CD14-positive monocyte (primary cell): ENCODE measurements at regions not wholly inside any gene's neighbourhood (a gene's known extent, or its start where the extent isn't known, plus 50 kb on each side); places are given as distances from the start of the nearest gene placed in this dataset.

Experiments used
- DNase-seq, 3 donors: peaks; one replicate each; pipeline ENCODE4 v3.0.0-alpha.2; 2011 to 2022
- H2AFZ ChIP-seq: 2 replicates; pipeline ENCODE4 v1.6.0; 2012; ENCODE audit warnings: mild to moderate bottlenecking, low read depth, low read length, inconsistent platforms; ENCODE audit not compliant: insufficient read depth, poor library complexity, severe bottlenecking
- H3K27ac ChIP-seq, 2 donors: 1 replicate in 1 of 2; 2 replicates in 1 of 2; pipeline ENCODE4 v1.5.1; 2012 to 2013; ENCODE audit warnings: low read length in 2 of 2, control low read depth in 1 of 2, inconsistent platforms in 1 of 2, low read depth in 1 of 2, mild to moderate bottlenecking in 1 of 2
- H3K27me3 ChIP-seq, 2 donors: one replicate each; pipeline versions ENCODE4 v1.6.0 to v1.6.1; 2011 to 2013; ENCODE audit warnings: low read length in 2 of 2; ENCODE audit not compliant: control insufficient read depth in 2 of 2, insufficient read depth in 2 of 2
- H3K36me3 ChIP-seq, 2 donors: replicated peaks in 1 of 2; 1 replicate in 1 of 2; 2 replicates in 1 of 2; pipeline versions ENCODE4 v1.5.1 to v1.6.1; 2012 to 2013; ENCODE audit warnings: low read length in 2 of 2, control low read depth in 1 of 2, inconsistent platforms in 1 of 2, mild to moderate bottlenecking in 1 of 2; ENCODE audit not compliant: insufficient read depth in 2 of 2, control insufficient read depth in 1 of 2
- H3K4me1 ChIP-seq, 2 donors: 1 replicate in 1 of 2; 2 replicates in 1 of 2; pipeline versions ENCODE4 v1.5.1 to v1.6.1; 2012 to 2013; ENCODE audit warnings: low read length in 2 of 2, control low read depth in 1 of 2, inconsistent platforms in 1 of 2, mild to moderate bottlenecking in 1 of 2, moderate library complexity in 1 of 2; ENCODE audit not compliant: insufficient read depth in 2 of 2, control insufficient read depth in 1 of 2
- H3K4me2 ChIP-seq: replicated peaks from 2 replicates; pipeline ENCODE3; 2012; ENCODE audit warnings: low read length, moderate library complexity, mild to moderate bottlenecking; ENCODE audit not compliant: poor library complexity, severe bottlenecking; ENCODE audit errors: extremely low read depth
- H3K4me3 ChIP-seq, 3 experiments: fragments of 200-600 bp in 1 of 3; sonication (generic) in 1 of 3; replicated peaks in 1 of 3; 1 replicate in 2 of 3; 2 replicates in 1 of 3; pipeline ENCODE4 v1.5.1; 2011 to 2013; ENCODE audit warnings: low read length in 3 of 3, mild to moderate bottlenecking in 3 of 3, control low read depth in 2 of 3, low read depth in 2 of 3, inconsistent platforms in 1 of 3, moderate library complexity in 1 of 3
- H3K79me2 ChIP-seq: 2 replicates; pipeline ENCODE4 v1.6.0; 2012; ENCODE audit warnings: mild to moderate bottlenecking, control low read depth, inconsistent platforms, low read length, moderate library complexity; ENCODE audit not compliant: insufficient read depth
- H3K9ac ChIP-seq: 2 replicates; pipeline ENCODE4 v1.6.0; 2017; ENCODE audit warnings: low read length, mild to moderate bottlenecking; ENCODE audit not compliant: insufficient read depth, poor library complexity, severe bottlenecking
- H3K9me3 ChIP-seq, 2 donors: replicated peaks in 1 of 2; 1 replicate in 1 of 2; 2 replicates in 1 of 2; pipeline versions ENCODE4 v1.5.1 to v1.6.1; 2012 to 2013; ENCODE audit warnings: low read length in 2 of 2, control low read depth in 1 of 2; ENCODE audit not compliant: control insufficient read depth in 1 of 2, insufficient read depth in 1 of 2
- H4K20me1 ChIP-seq: 2 replicates; pipeline ENCODE4 v1.6.0; 2012; ENCODE audit warnings: mild to moderate bottlenecking, low read length, control low read depth, moderate library complexity; ENCODE audit not compliant: insufficient read depth
- H3K27ac Mint-ChIP-seq, 7 donors: one replicate each; pipeline ENCODE4 v1.8.0; 2020; ENCODE audit warnings: mild to moderate bottlenecking in 7 of 7, mixed read lengths in 7 of 7, moderate library complexity in 6 of 7, inconsistent platforms in 2 of 7
- H3K27me3 Mint-ChIP-seq, 3 donors: one replicate each; pipeline ENCODE4 v1.8.0; 2021 to 2022; ENCODE audit warnings: low read depth in 3 of 3, mild to moderate bottlenecking in 3 of 3, mixed read lengths in 3 of 3, moderate library complexity in 3 of 3, inconsistent platforms in 1 of 3
- H3K36me3 Mint-ChIP-seq, 2 donors: one replicate each; pipeline ENCODE4 v1.8.0; 2020; ENCODE audit warnings: mixed read lengths in 2 of 2, inconsistent platforms in 1 of 2, mild to moderate bottlenecking in 1 of 2
- H3K4me1 Mint-ChIP-seq: one replicate; pipeline ENCODE4 v1.8.0; 2020; ENCODE audit warnings: mild to moderate bottlenecking, mixed read lengths
- H3K4me3 Mint-ChIP-seq, 2 donors: one replicate each; pipeline ENCODE4 v1.8.0; 2020; ENCODE audit warnings: mild to moderate bottlenecking in 2 of 2, mixed read lengths in 2 of 2, moderate library complexity in 1 of 2
- H3K9me3 Mint-ChIP-seq, 7 donors: one replicate each; pipeline ENCODE4 v1.8.0; 2020 to 2022; ENCODE audit warnings: mixed read lengths in 7 of 7, mild to moderate bottlenecking in 6 of 7, moderate library complexity in 6 of 7, inconsistent platforms in 2 of 7
- CTCF ChIP-seq: fragments of 200-600 bp; IDR thresholded peaks from one replicate; pipeline ENCODE4 v1.8.0; 2022; ENCODE audit warnings: antibody characterized with exemption, mild to moderate bottlenecking
- WGBS: methylation state at CpG from one replicate; pipeline ENCODE4 v1.1.5; 2013; ENCODE audit warnings: missing lambda C conversion rate; ENCODE audit not compliant: insufficient coverage; 5-methylcytosine and 5-hydroxymethylcytosine counted together
- intact Hi-C, 2 donors: fragments of 100-400 bp; cut with micrococcal nuclease; formaldehyde crosslinking; loops; one replicate each; pipeline versions ENCODE4 v1.15.0 to v1.15.1; 2023

- Histone ChIP-seq H3K4me3 (no peak overlapping the region), H3K4me2 (no peak overlapping the region), H3K4me1 (peaks cover 4 to 9% of the 10 kb centered on the region in 2 donors), H3K9ac (no peak overlapping the region), H3K36me3 (no peaks in the 10 kb centered on the region), H4K20me1 (no peaks in the 10 kb centered on the region), H3K9me3 (peaks cover 0 to 8% of the 10 kb centered on the region in 2 donors), H3K27me3 (no peaks in the 10 kb centered on the region), H2AFZ (no peak overlapping the region), H3K27ac (no peak overlapping the region), H3K79me2 (no peaks in the 10 kb centered on the region)
- no peak overlapping the region for H3K4me3 Mint-ChIP-seq
- TF ChIP-seq CTCF: no peak
- H3K4me1 Mint-ChIP-seq: peaks cover 9% of the 10 kb centered on the region
- no peaks in the 10 kb centered on the region for H3K36me3 Mint-ChIP-seq
- peaks cover 0 to 2% (median 0%) of the 10 kb centered on the region in 3 donors for H3K27me3 Mint-ChIP-seq
- 80% methylated on average over 5 of the region's 13 CpGs for WGBS
- no peak overlapping the region for H3K27ac Mint-ChIP-seq
- intact Hi-C loops: no loop called here
- peaks cover 0 to 7% (median 5%) of the 10 kb centered on the region in 7 donors for H3K9me3 Mint-ChIP-seq
- no peak for DNase-seq
Observed at GRCh38 chr2:111715987-111716904, 167.7 kb downstream of the ANAPC1 start.

- H3K9ac ChIP-seq: no peak overlapping the region
- Mint-ChIP-seq H3K4me1 (peaks cover 9% of the 10 kb centered on the region), H3K36me3 (no peaks in the 10 kb centered on the region), H3K27me3 (peaks cover 0 to 2% (median 0%) of the 10 kb centered on the region in 3 donors), H3K4me3 (no peak overlapping the region), H3K27ac (no peak overlapping the region), H3K9me3 (peaks cover 0 to 3% (median under 1%) of the 10 kb centered on the region in 7 donors)
- H3K27ac ChIP-seq: no peak overlapping the region
- H3K4me3 ChIP-seq: no peak overlapping the region
- peaks cover 4 to 9% of the 10 kb centered on the region in 2 donors for H3K4me1 ChIP-seq
- peaks cover 0 to 3% of the 10 kb centered on the region in 2 donors for H3K9me3 ChIP-seq
- no peaks in the 10 kb centered on the region for H3K79me2 ChIP-seq
- no peak for DNase-seq
- no peaks in the 10 kb centered on the region for H4K20me1 ChIP-seq
- intact Hi-C loops: no loop called here
- H3K27me3 ChIP-seq: no peaks in the 10 kb centered on the region
- TF ChIP-seq CTCF: no peak
- H3K4me2 ChIP-seq: no peak overlapping the region
- 95% methylated on average over 13 of the region's 21 CpGs for WGBS
- no peaks in the 10 kb centered on the region for H3K36me3 ChIP-seq
- no peak overlapping the region for H2AFZ ChIP-seq
Observed at GRCh38 chr2:111716905-111717775, 166.9 kb downstream of the ANAPC1 start.
